Trophoblast cell (in vitro differentiated cells and primary cell): ENCODE measurements at regions not wholly inside any gene's neighbourhood (a gene's known extent, or its start where the extent isn't known, plus 50 kb on each side); places are given as distances from the start of the nearest gene placed in this dataset.

Source experiments
- DNase-seq, 2 donors: peaks; one replicate each; pipeline ENCODE4 v3.0.0-alpha.2; 2016
- H2AFZ ChIP-seq: 2 replicates; pipeline ENCODE4 v1.6.1; 2013; ENCODE audit warnings: low read length, moderate library complexity, mild to moderate bottlenecking; ENCODE audit not compliant: insufficient read depth, poor library complexity
- H2AK5ac ChIP-seq: 2 replicates; pipeline ENCODE4 v1.6.1; 2013; ENCODE audit warnings: mild to moderate bottlenecking, low read length
- H2BK120ac ChIP-seq: 2 replicates; pipeline ENCODE4 v1.6.1; 2013; ENCODE audit warnings: low read length, mild to moderate bottlenecking, moderate library complexity; ENCODE audit not compliant: insufficient read depth, poor library complexity
- H2BK12ac ChIP-seq: 2 replicates; pipeline ENCODE4 v1.6.1; 2013; ENCODE audit warnings: mild to moderate bottlenecking, low read length, moderate library complexity
- H2BK5ac ChIP-seq: 2 replicates; pipeline ENCODE4 v1.6.1; 2013; ENCODE audit warnings: low read length, low read depth, moderate library complexity, mild to moderate bottlenecking; ENCODE audit not compliant: poor library complexity
- H3K14ac ChIP-seq: 2 replicates; pipeline ENCODE4 v1.6.1; 2013; ENCODE audit warnings: mild to moderate bottlenecking, low read length
- H3K18ac ChIP-seq: 2 replicates; pipeline ENCODE4 v1.6.1; 2013; ENCODE audit warnings: mild to moderate bottlenecking, low read length
- H3K23ac ChIP-seq: 2 replicates; pipeline ENCODE4 v1.6.1; 2013; ENCODE audit warnings: low read length
- H3K27ac ChIP-seq: 2 replicates; pipeline ENCODE4 v1.5.1; 2013; ENCODE audit warnings: low read depth, mild to moderate bottlenecking, inconsistent platforms, low read length, moderate library complexity
- H3K27me3 ChIP-seq: 2 replicates; pipeline ENCODE4 v1.6.1; 2013; ENCODE audit warnings: inconsistent platforms, mild to moderate bottlenecking, low read length, moderate library complexity; ENCODE audit not compliant: insufficient read depth
- H3K36me3 ChIP-seq, 2 experiments: 1 replicate in 1 of 2; 2 replicates in 1 of 2; pipeline ENCODE4 v1.6.1; 2013; ENCODE audit warnings: low read length in 2 of 2, mild to moderate bottlenecking in 2 of 2, moderate library complexity in 1 of 2; ENCODE audit not compliant: insufficient read depth in 2 of 2, control insufficient read depth in 1 of 2
- H3K4ac ChIP-seq: 2 replicates; pipeline ENCODE4 v1.6.1; 2013; ENCODE audit warnings: low read depth, mild to moderate bottlenecking, low read length, moderate library complexity
- H3K4me1 ChIP-seq, 2 experiments: 1 replicate in 1 of 2; 2 replicates in 1 of 2; pipeline ENCODE4 v1.6.1; 2013; ENCODE audit warnings: low read length in 2 of 2, mild to moderate bottlenecking in 2 of 2, moderate library complexity in 1 of 2; ENCODE audit not compliant: insufficient read depth in 2 of 2, control insufficient read depth in 1 of 2
- H3K4me2 ChIP-seq: 2 replicates; pipeline ENCODE4 v1.6.1; 2013; ENCODE audit warnings: inconsistent platforms, mild to moderate bottlenecking, low read length, moderate library complexity
- H3K4me3 ChIP-seq: 2 replicates; pipeline ENCODE4 v1.5.1; 2013; ENCODE audit warnings: mild to moderate bottlenecking, low read depth, low read length, inconsistent platforms
- H3K79me1 ChIP-seq: one replicate; pipeline ENCODE4 v1.6.1; 2013; ENCODE audit warnings: low read length
- H3K79me2 ChIP-seq: 2 replicates; pipeline ENCODE4 v1.6.1; 2013; ENCODE audit warnings: low read length, mild to moderate bottlenecking; ENCODE audit not compliant: control insufficient read depth, insufficient read depth, poor library complexity
- H3K9ac ChIP-seq: 2 replicates; pipeline ENCODE4 v1.6.1; 2013; ENCODE audit warnings: mild to moderate bottlenecking, low read length
- H3K9me3 ChIP-seq: 2 replicates; pipeline ENCODE4 v1.6.1; 2013; ENCODE audit warnings: low read depth, mild to moderate bottlenecking, control low read depth, inconsistent platforms, low read length; ENCODE audit not compliant: insufficient read depth
- H4K12ac ChIP-seq: 2 replicates; pipeline ENCODE4 v1.6.1; 2013; ENCODE audit warnings: low read depth, mild to moderate bottlenecking, low read length, moderate library complexity
- H4K8ac ChIP-seq: 2 replicates; pipeline ENCODE4 v1.6.1; 2013; ENCODE audit warnings: low read depth, mild to moderate bottlenecking, low read length, moderate library complexity
- H4K91ac ChIP-seq: one replicate; pipeline ENCODE4 v1.6.1; 2013; ENCODE audit warnings: low read depth, mild to moderate bottlenecking, low read length, moderate library complexity
- WGBS: extraction: QIAGEN DNeasy Blood & Tissue Kit; methylation state at CpG from one replicate; pipeline ENCODE4 v1.1.7; 2013; ENCODE audit warnings: missing lambda C conversion rate; ENCODE audit not compliant: insufficient read length, insufficient coverage; ENCODE audit errors: extremely low coverage; 5-methylcytosine and 5-hydroxymethylcytosine counted together

GRCh38 chr4:34372815-34373214, 1871.5 kb downstream of the ARAP2 start:
- H3K4me3 ChIP-seq: no peak overlapping the region
- H2BK5ac ChIP-seq: no peak overlapping the region
- no peak overlapping the region for H3K18ac ChIP-seq
- H3K79me1 ChIP-seq: no peaks in the 10 kb centered on the region
- H3K4me1 ChIP-seq: no peaks in the 10 kb centered on the region
- no peak overlapping the region for H3K4me2 ChIP-seq
- H3K23ac ChIP-seq: no peak overlapping the region
- no peaks in the 10 kb centered on the region for H3K79me2 ChIP-seq
- WGBS: no CpG with 5 or more reads among the region's 2 CpGs
- H3K14ac ChIP-seq: no peak overlapping the region
- H2BK120ac ChIP-seq: no peak overlapping the region
- H4K12ac ChIP-seq: no peak overlapping the region
- H4K8ac ChIP-seq: no peak overlapping the region
- H2BK12ac ChIP-seq: no peak overlapping the region
- H3K27ac ChIP-seq: no peak overlapping the region
- H2AK5ac ChIP-seq: no peak overlapping the region
- no peak overlapping the region for H3K4ac ChIP-seq
- no peak overlapping the region for H3K9ac ChIP-seq
- no peaks in the 10 kb centered on the region for H3K27me3 ChIP-seq
- H3K36me3 ChIP-seq: no peaks in the 10 kb centered on the region
- no peaks in the 10 kb centered on the region for H3K9me3 ChIP-seq
- no peak overlapping the region for H2AFZ ChIP-seq
- no peak for DNase-seq
- no peak overlapping the region for H4K91ac ChIP-seq

- Histone ChIP-seq H3K4ac (no peak overlapping the region), H2BK5ac (no peak overlapping the region), H3K9ac (no peak overlapping the region), H3K18ac (no peak overlapping the region), H4K91ac (no peak overlapping the region), H3K4me3 (no peak overlapping the region), H2BK12ac (no peak overlapping the region), H2AFZ (no peak overlapping the region), H2AK5ac (no peak overlapping the region), H3K79me2 (no peaks in the 10 kb centered on the region), H3K14ac (no peak overlapping the region), H4K8ac (no peak overlapping the region), H3K4me1 (no peaks in the 10 kb centered on the region), H3K23ac (no peak overlapping the region), H3K79me1 (no peaks in the 10 kb centered on the region), H3K9me3 (no peaks in the 10 kb centered on the region), H3K4me2 (no peak overlapping the region), H3K27me3 (no peaks in the 10 kb centered on the region), H2BK120ac (no peak overlapping the region), H3K27ac (no peak overlapping the region), H3K36me3 (no peaks in the 10 kb centered on the region), H4K12ac (no peak overlapping the region)
- no peak for DNase-seq
- WGBS: no CpG with 5 or more reads among the region's 3 CpGs
Observed at GRCh38 chr4:34373456-34373855, 1870.9 kb downstream of the ARAP2 start.

- WGBS: no CpG with 5 or more reads among the region's 2 CpGs
- no peak overlapping the region for H4K8ac ChIP-seq
- no peak overlapping the region for H4K12ac ChIP-seq
- H3K9ac ChIP-seq: no peak overlapping the region
- no peak for DNase-seq
- H3K4me2 ChIP-seq: no peak overlapping the region
- H3K4me3 ChIP-seq: no peak overlapping the region
- no peak overlapping the region for H3K14ac ChIP-seq
- no peaks in the 10 kb centered on the region for H3K27me3 ChIP-seq
- no peak overlapping the region for H2AFZ ChIP-seq
- no peak overlapping the region for H2BK120ac ChIP-seq
- no peak overlapping the region for H3K4ac ChIP-seq
- no peak overlapping the region for H2BK12ac ChIP-seq
- H3K79me1 ChIP-seq: no peaks in the 10 kb centered on the region
- no peaks in the 10 kb centered on the region for H3K79me2 ChIP-seq
- no peak overlapping the region for H4K91ac ChIP-seq
- no peak overlapping the region for H3K23ac ChIP-seq
- no peak overlapping the region for H3K18ac ChIP-seq
- no peak overlapping the region for H3K27ac ChIP-seq
- no peaks in the 10 kb centered on the region for H3K4me1 ChIP-seq
- no peak overlapping the region for H2AK5ac ChIP-seq
- H3K36me3 ChIP-seq: no peaks in the 10 kb centered on the region
- no peak overlapping the region for H2BK5ac ChIP-seq
- peaks cover 2% of the 10 kb centered on the region for H3K9me3 ChIP-seq
Observed at GRCh38 chr4:34412233-34412632, 1832.1 kb downstream of the ARAP2 start.

- H3K79me2 ChIP-seq: no peaks in the 10 kb centered on the region
Observed at GRCh38 chr4:34412911-34413310, 1831.4 kb downstream of the ARAP2 start.

More at GRCh38 chr4:34412911-34413310, 1831.4 kb downstream of the ARAP2 start:
- Histone ChIP-seq H2BK120ac (no peak overlapping the region), H3K18ac (no peak overlapping the region), H3K36me3 (no peaks in the 10 kb centered on the region), H3K23ac (no peak overlapping the region), H3K27me3 (no peaks in the 10 kb centered on the region), H3K14ac (no peak overlapping the region), H3K9ac (no peak overlapping the region), H4K8ac (no peak overlapping the region), H2AK5ac (no peak overlapping the region), H3K9me3 (peaks cover 2% of the 10 kb centered on the region), H3K4ac (no peak overlapping the region), H4K12ac (no peak overlapping the region), H3K27ac (no peak overlapping the region), H3K4me2 (no peak overlapping the region), H3K4me1 (no peaks in the 10 kb centered on the region), H2AFZ (no peak overlapping the region), H2BK12ac (no peak overlapping the region), H3K4me3 (no peak overlapping the region), H2BK5ac (no peak overlapping the region), H4K91ac (no peak overlapping the region), H3K79me1 (no peaks in the 10 kb centered on the region)
- DNase-seq: no peak
- 100% methylated on average over 1 of the region's 2 CpGs for WGBS
